Ishikawa (cell line): ENCODE measurements at regions not wholly inside any gene's neighbourhood (a gene's known extent, or its start where the extent isn't known, plus 50 kb on each side); places are given as distances from the start of the nearest gene placed in this dataset.

Experiments used
- CEBPB ChIP-seq: IDR thresholded peaks from 2 replicates; pipeline ENCODE4 v1.6.1; 2012
- CREB1 ChIP-seq: IDR thresholded peaks from 2 replicates; pipeline ENCODE4 v1.6.1; 2012; ENCODE audit warnings: low read depth
- EGR1 ChIP-seq: IDR thresholded peaks from 2 replicates; pipeline ENCODE4 v1.6.1; 2012
- EP300 ChIP-seq: IDR thresholded peaks from 2 replicates; pipeline ENCODE4 v1.6.1; 2012; ENCODE audit warnings: borderline replicate concordance
- FOXM1 ChIP-seq: IDR thresholded peaks from 2 replicates; pipeline ENCODE4 v1.6.1; 2012; ENCODE audit warnings: low read depth, borderline replicate concordance
- MAX ChIP-seq: IDR thresholded peaks from 2 replicates; pipeline ENCODE4 v1.6.1; 2012
- RAD21 ChIP-seq: IDR thresholded peaks from 2 replicates; pipeline ENCODE4 v1.6.1; 2012; ENCODE audit warnings: low read depth
- REST ChIP-seq: IDR thresholded peaks from 2 replicates; pipeline ENCODE4 v1.6.1; 2012; ENCODE audit warnings: low read depth, mild to moderate bottlenecking
- TAF1 ChIP-seq: IDR thresholded peaks from 2 replicates; pipeline ENCODE4 v1.6.1; 2012; ENCODE audit warnings: low read depth, mild to moderate bottlenecking
- TEAD4 ChIP-seq: IDR thresholded peaks from 2 replicates; pipeline ENCODE4 v1.6.1; 2012
- USF1 ChIP-seq: IDR thresholded peaks from 2 replicates; pipeline ENCODE4 v1.6.1; 2012
- YY1 ChIP-seq: IDR thresholded peaks from 2 replicates; pipeline ENCODE4 v1.6.1; 2012; ENCODE audit warnings: low read depth

- TF ChIP-seq MAX, result no peak
- no peak for TF ChIP-seq REST
- TF ChIP-seq TAF1, result no peak
- TF ChIP-seq RAD21, result no peak
- TF ChIP-seq EGR1, result no peak
- no peak for TF ChIP-seq EP300
- TF ChIP-seq TEAD4, result no peak
- no peak for TF ChIP-seq FOXM1
- TF ChIP-seq CEBPB, result no peak
- no peak for TF ChIP-seq USF1
- no peak for TF ChIP-seq YY1
- no peak for TF ChIP-seq CREB1
Measured at GRCh38 chr10:64071218-64071617, 550.0 kb downstream of the REEP3 start.
